ENCODE measurements at regions not wholly inside any gene's neighbourhood (a gene's known extent, or its start where the extent isn't known, plus 50 kb on each side); places are given as distances from the start of the nearest gene placed in this dataset.
"Not testable (repeated sequence)": the region's sequence is repeated elsewhere in the genome, so short reads cannot be mapped to it uniquely, and the experiment has no call there.

DNA sequence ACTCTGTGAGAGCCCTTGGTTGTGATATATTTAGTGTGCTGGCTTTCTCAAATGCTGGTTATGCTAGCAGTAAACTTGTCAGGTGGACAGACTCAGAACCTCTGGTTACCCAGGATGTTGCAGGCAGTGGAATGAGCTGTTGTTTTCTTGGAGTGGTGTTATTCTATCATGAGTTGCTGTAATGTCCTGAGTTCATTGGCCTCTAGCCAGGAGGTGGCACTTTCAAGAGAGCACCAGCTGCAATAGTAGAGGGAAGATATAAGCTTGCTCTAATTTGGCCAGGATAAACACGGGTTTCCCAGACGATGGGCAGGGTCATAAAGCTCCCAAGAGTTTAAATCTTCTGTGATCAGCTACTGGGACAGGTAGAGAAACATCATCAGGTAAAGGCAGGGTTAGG, 95.0 kb upstream of the UBQLN2 start:
- H3K9me3 Mint-ChIP-seq = no peaks in the 10 kb centered on the region
- H3K27me3 Mint-ChIP-seq = no peaks in the 10 kb centered on the region
- ATAC-seq (replicated peaks) = no peak
- no peak overlapping the region for H3K4me3 Mint-ChIP-seq
- no peaks in the 10 kb centered on the region for H3K36me3 Mint-ChIP-seq (ENCODE audit: low read depth)
- no peaks in the 10 kb centered on the region for H3K4me1 Mint-ChIP-seq
- no peak overlapping the region for H3K27ac Mint-ChIP-seq

DNA sequence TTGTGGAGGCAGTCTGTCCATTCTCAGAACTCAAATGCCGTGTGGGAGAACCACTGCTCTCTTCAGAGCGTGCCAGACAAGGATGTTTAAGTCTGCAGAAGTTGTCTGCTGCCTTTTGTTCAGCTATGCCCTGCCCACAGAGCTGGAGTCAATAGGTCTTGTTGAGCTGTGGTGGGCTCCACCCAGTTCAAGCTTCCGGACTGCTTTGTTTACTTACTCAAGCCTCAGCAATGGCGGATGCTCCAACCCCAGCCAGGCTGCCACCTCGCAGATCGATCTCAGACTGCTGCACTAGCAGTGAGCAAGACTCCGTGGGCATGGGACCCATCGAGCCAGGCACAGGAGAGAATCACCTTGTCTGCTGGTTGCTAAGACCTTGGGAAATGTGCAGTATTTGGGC, 68.5 kb upstream of the UBQLN2 start:
- H3K4me3 Mint-ChIP-seq; ATAC-seq (replicated peaks); H3K27me3 Mint-ChIP-seq; H3K4me1 Mint-ChIP-seq; H3K27ac Mint-ChIP-seq: not testable (repeated sequence)
- H3K9me3 Mint-ChIP-seq = peaks cover 21% of the 10 kb centered on the region
- peaks cover 38% of the 10 kb centered on the region for H3K36me3 Mint-ChIP-seq (ENCODE audit: low read depth)

- Mint-ChIP-seq H3K36me3 (ENCODE audit: low read depth) (peaks cover 12% of the 10 kb centered on the region), H3K27ac (no peak overlapping the region), H3K4me3 (no peak overlapping the region), H3K4me1 (no peaks in the 10 kb centered on the region), H3K27me3 (no peaks in the 10 kb centered on the region), H3K9me3 (peaks cover 7% of the 10 kb centered on the region)
- no peak for ATAC-seq (replicated peaks)
Observed at GRCh38 chrX:56498756-56499155, 64.7 kb upstream of the UBQLN2 start.

DNA sequence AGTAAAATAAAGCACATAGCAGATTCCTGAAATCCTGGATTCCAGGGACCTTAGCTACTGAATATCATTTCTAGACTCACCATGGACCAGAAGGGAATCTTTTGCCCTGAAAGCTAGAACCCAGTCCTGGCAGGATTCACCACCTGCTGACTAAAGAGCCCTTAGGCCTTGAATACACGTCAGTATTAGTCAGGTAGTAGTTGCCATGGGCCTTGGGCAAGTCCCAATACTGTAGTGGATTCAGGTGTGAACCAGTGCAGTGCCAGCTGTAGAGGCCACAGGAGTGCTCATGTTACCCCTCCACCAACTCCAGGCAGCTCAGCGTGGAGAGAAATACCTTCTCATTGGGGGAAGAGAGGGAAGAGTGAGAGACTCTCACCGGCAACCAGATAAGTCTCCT, 64.1 kb upstream of the UBQLN2 start:
- ATAC-seq (replicated peaks) = no peak
- Mint-ChIP-seq H3K4me1 (no peaks in the 10 kb centered on the region), H3K27me3 (no peaks in the 10 kb centered on the region), H3K4me3 (no peak overlapping the region), H3K9me3 (peaks cover under 1% of the 10 kb centered on the region), H3K36me3 (ENCODE audit: low read depth) (peaks cover 6% of the 10 kb centered on the region), H3K27ac (no peak overlapping the region)

- Mint-ChIP-seq H3K27me3 (no peaks in the 10 kb centered on the region), H3K27ac (no peak overlapping the region), H3K36me3 (ENCODE audit: low read depth) (no peaks in the 10 kb centered on the region), H3K4me1 (no peaks in the 10 kb centered on the region), H3K4me3 (no peak overlapping the region), H3K9me3 (peaks cover 7% of the 10 kb centered on the region)
- no peak for ATAC-seq (replicated peaks)
Observed at GRCh38 chrX:56503941-56504673, 59.3 kb upstream of the UBQLN2 start.

- H3K27me3 Mint-ChIP-seq = no peaks in the 10 kb centered on the region
- no peak overlapping the region for H3K4me3 Mint-ChIP-seq
- H3K4me1 Mint-ChIP-seq = no peaks in the 10 kb centered on the region
- no peak overlapping the region for H3K27ac Mint-ChIP-seq
- peaks cover 16% of the 10 kb centered on the region for H3K9me3 Mint-ChIP-seq
- ATAC-seq (replicated peaks) = no peak
- no peaks in the 10 kb centered on the region for H3K36me3 Mint-ChIP-seq (ENCODE audit: low read depth)
Observed at GRCh38 chrX:56505866-56506265, 57.6 kb upstream of the UBQLN2 start.

All from activated T-helper 17 cell treated with anti-CD3 and anti-CD28 coated beads, Interleukin-2, amount 50 U/mL, for 72 hours (primary cell).